GM18508 (cell line): ENCODE measurements at regions not wholly inside any gene's neighbourhood (a gene's known extent, or its start where the extent isn't known, plus 50 kb on each side); places are given as distances from the start of the nearest gene placed in this dataset.
"Not testable (repeated sequence)": the region's sequence is repeated elsewhere in the genome, so short reads cannot be mapped to it uniquely, and the experiment has no call there.

Experiments used
- ATAC-seq: cut with Tn5 transposase; IDR thresholded peaks from one replicate; pipeline ENCODE4 v1.9.1; 2021; ENCODE audit warnings: moderate number of reproducible peaks; ENCODE audit not compliant: insufficient read depth, unreplicated experiment

DNA sequence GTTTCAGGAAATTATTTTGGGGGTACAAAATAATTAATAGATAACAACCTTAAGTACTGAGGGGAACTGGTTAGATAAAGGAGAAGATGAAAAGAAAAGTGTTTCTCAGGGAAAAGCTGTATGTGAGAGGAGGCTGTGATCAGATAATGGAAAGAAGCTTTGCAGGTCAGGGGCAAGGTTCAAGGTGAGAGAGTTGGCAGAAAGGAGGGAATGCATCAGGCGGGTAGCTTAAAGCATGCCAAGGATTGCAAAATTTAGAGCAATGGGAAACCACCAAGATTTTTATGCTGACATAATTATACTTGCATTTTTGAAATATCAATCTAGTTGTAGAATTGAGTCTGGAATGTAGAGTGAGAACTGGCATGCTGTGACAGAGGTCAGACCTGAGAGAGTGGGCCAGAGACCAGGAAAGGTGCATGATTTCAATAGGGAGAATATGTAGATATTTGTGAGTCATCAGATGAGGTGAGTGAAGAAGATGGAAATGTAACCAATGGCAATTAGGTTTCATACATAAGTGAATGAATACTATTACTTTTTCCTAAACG, 508.7 kb downstream of the TRIML1 start:
- ATAC-seq: no peak

DNA sequence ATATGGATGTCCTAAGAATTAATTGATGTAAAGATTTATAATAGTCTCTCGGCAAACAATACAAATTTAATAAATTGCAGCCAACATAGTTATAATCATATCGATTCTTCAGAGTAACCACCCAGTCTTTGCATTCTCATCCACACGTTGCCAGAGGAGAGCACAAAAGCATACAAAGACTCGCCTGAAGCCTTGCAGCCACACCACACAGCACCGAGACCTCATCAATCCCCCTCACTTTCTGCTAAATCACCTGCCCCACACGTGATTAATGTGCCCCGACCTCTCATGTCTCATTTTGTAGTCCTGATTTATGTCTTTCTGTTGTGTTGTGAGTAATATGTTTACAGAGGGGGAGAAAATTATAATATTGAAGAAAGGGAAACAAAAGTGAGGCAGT, 510.4 kb downstream of the TRIML1 start:
- no peak for ATAC-seq

DNA sequence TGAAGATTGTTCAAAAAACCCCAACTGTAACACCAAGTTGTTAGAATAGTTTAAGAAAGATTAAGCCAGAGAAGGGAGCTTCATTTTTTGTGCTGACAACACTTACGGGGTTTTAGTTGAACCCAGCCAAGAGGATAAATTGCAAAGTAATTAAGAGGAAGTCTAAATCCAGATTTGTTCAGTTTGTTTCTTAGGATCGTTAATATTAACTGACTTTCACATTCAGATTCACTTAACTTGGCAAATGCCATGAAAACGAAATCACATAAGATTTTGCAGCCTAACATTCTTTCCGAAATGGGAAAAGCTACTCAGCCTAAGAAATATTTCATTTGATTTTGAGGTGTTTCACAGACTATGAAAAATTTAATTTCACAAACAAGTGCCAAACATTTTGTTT, 511.3 kb downstream of the TRIML1 start:
- no peak for ATAC-seq

DNA sequence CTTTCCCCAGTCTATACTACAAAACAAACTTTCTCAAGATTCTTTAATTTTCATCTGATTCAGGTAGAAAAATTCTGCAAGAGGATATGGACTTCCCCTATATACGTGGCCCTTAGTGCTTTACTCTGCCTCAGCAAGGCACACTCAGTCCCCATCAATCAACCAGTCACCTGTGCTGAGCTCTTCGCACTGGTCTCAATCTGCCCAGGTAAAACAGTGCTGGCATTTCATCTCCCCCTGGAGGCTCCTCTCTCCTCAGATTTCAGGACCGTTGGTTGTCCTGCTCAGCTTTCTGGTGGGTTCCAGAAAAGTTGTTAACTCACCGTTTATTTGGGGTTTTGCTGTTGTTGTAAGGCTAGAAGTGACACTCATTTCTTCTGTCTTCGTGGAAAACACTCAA, 518.1 kb downstream of the TRIML1 start:
- ATAC-seq: no peak

DNA sequence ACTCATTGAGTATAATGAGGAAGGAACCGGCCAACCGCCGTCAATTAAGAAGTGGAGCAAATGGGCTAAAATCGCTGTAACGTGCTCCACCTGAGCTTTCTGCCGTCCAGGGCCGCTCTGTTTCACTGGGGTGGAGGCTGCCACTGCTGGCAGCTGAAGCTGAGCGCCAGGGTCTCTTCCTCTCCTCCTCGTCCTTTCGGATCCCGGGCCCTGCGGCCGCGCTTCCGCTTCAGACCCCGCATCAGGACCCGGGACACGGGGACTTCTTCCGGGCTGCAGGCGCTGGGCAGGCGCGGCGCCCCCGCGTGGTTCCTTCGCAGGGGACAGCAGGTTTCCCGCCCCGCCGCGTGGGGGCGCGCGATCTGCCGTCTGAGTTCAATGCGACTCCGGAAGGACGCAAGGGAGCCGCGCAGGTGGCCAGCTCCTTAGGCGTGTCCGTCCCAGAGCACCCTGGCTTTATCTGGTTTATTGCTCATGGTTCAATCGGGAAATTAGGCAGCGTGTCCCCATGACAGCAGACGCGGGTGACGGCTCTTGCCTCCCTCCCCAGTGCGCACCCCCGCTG, 519.8 kb downstream of the TRIML1 start:
- no peak for ATAC-seq

DNA sequence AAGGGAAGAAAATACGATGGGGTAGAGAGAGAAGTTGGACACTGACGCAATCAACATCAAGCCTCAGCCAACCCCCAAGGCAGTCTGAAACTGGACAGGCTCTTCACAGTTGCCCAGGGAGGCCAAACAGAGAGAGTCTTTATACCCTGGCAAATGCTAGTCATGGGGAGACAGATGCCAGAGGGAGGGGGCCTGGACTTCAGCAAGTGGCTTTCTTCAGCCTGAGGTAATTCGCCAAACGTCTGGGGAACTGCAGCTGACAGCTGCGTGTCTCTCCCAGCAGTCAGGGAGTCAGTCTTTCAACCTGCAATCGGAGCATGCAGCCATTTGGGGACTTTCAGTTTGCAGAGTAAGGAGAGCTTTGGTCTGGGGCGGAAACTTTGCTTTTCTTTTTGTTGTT, 521.6 kb downstream of the TRIML1 start:
- ATAC-seq: no peak

DNA sequence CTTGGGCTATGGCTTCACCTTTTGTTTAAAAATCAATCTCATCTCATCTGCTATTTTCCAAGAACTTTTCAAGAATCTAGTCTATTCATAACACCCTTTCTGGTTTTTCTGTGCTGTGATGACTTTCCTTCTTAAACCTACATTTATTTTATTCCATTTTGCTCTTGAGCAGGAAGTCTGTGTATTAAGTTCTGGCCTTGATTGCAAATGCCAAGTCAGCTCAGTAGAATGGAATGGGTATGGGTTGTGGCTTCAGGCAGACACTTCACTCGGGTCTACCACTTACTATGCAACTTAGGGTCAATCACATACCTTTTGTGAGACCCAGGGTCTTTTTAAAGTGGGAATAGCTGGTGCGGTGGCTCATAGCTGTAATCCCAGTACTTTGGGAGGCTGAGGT, 522.3 kb downstream of the TRIML1 start:
- ATAC-seq: no peak

DNA sequence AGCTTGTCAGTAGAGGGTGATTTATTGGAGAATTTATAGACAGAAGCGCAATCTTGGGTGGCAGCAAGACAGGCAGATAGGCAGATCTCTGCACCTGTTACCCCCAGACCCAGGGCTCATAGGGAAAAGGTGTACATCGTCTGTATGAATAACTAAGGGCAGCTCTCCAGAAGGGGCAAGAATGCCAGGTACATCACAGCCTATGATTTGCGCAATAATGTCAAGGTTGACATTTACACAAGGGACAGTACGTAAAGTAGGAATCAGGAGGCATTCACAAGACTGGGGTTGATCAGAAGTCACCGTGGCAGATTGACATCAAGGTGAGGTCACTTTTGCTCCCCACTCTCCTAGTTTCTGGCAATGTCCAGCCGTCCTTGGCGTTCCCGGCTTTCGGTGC, 524.1 kb downstream of the TRIML1 start:
- ATAC-seq: no peak

DNA sequence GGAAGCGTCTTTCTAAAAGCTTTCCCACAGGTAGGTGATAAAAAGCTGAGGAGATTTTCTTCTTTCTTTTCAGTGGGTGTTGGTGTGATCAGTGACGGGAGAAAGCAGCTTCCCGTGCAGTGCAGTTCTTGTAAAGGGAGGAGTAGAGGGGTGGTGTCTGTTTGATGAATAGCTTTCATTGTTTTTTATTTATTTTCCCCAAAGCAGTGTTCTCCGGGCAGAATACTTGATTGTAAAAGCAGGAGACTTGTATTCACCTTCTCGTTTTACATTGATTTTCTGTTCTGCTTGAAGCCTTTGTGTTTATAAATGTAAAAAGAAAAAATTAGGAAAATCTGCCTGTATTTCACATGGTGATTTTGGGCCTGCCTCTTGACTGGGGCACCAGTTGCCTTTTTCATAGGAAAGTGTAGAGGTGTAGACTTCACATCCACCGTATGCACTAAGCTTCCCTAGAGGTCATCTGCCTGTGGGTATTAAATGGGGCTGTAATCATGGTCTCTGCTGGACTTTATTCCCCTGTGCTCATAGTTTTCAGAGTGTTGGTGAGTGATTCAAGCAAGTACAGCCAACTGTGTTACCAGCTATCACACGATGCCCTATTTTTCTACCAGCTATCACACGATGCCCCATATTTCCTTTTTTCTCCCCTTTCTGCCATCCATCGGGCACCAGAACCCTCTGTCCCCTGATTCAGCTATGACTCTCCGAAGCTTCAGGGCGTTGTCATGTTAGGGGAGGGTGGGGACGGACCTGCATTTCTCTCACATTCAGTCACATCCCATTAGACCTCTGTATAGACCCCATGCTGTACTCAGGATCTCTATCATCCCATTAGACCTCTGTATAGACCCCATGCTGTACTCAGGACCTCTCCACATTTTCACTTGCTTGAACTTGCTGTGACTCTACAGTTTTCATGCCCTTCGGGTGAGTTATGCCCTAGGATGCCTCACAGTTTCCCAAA, 526.5 kb downstream of the TRIML1 start:
- no peak for ATAC-seq

DNA sequence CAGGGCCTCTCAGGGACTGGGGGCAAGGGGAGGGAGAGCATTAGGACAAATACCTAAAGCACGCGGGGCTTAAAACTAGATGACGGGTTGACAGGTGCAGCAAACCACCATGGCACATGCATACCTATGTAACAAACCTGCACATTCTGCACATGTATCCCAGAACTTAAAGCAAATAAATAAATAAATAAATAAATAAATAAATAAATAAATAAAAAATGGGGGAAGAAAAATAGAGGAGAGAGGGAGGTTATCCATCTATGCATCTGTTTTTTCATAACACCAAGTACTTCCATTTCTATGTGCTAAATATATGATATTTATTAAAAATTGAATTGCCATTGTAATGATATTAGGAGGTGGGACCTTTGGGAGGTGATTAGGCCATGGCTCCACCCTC, 539.5 kb downstream of the TRIML1 start:
- not testable (repeated sequence) for ATAC-seq

DNA sequence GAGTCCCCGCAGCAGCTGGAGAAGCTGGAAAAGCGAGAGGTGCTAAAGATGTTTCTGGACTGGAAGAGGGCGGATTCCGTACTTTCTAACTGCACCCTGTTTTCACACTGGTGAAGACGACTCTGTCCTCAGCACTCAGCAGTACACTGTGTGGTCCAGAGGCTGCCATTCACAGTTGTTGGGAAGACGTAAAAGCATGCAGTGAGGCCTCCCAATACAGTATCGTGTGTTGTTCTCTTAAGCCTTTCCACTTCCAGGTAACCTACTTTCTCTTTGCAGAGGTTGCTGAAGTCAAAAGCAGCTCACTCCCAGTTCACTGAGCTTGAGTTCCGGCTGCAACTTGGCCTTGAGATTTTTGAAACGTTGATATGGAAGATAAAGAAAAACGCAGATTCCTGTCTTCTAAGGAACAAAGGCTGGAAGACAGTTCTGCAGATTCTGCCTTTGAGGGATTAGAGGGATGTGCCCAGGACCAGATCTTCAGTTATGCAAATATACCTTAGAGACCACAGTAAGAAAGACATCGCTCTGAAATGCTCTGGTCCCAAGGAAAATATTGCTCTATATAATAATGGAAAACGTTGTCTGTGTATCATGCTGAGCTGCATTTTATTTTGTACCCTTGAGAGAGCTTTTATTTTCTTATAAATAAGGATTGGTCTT, 540.9 kb downstream of the TRIML1 start:
- no peak for ATAC-seq

DNA sequence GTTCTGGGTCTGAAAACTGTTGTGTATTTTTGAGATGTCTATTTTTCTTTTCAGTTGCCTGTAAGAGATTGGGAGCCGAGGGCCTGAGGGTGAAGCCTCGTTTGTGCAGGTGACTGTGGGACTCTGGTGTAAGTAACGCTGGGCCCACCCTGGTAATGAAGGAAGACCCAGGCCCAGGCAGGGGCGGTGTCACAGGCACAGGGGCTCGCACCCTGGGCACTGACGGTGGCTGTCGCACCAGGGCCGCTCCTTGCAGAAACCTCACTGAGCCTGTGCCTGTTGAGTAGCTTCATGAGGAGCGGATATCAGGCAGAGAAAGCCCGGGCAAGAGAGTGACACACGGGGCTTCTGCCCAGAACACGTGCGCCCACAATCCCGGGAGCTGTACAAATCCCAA, 541.4 kb downstream of the TRIML1 start:
- no peak for ATAC-seq

DNA sequence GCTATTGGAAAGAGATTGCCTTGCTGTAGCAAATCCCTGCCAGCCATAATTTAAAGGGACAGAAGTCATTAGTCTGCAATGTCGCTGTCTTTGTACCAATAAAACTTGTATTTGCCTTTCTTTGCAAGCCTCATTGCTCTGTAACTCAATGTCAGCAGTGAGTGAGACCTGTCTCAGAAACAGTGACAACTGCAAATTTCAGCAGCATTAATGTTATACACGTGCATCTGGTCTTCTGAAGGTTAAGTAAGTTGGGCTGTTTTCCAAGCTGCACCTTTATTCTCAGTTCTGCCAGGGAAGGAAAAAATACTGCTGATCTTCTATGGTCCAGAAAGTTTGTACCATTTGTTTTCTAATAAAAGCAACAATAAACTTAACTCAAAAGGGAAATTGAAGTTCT, 543.1 kb downstream of the TRIML1 start:
- no peak for ATAC-seq

DNA sequence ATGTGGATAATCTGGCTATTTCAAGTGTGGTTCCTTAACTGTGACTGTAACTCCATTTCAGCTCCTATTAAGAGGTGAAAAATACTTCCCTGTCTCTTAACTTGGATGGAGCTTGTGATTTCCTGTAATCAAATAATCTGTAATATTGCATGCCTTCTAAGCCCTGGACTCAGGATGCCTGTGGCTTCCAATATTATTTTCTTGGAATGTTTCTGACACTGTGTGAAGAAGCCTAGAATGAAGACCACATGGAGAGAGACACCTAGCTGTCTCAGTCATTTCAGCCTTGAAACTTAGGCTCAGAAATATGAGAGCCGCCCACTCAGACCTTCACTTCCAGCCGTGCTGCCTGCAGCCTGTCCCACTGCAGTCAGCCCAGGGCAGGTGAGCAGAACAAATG, 544.3 kb downstream of the TRIML1 start:
- ATAC-seq: no peak

DNA sequence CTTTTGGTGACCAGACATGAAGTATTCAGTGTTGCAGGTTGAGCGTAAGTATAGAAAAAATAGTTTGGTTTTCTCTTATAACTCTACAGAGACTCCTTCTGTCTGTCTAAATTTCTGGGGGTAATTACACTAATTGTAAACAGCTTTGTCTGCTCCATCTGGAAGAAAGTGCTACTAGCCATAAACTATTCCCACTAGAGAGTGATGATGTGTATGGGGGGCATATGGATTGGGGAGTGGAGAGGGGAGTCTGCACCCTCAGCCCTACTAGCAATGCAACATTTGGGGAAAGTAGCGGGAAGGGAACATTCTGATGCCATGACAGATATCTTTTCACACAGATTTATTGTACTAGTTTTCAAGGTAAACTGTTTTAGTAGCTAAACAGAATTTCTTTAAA, 549.7 kb downstream of the TRIML1 start:
- ATAC-seq: no peak

DNA sequence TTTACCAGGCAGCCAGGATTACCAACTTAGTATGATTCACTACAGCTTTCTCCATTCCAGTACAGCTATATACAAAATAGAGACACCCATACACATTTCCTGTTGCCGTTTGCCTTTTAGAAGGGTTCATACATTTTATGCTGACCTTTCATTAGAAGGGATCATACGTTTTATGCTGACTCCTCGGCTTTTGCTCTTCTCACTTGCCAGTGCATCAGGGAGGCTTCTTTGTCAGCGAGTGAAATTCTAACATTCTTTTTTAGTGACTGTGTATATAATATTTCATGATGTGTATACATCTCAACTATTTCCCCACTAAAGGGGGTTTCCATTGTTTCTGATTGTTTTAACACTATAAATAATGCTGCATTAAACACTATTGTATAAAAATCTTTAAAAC, 552.6 kb downstream of the TRIML1 start:
- ATAC-seq: no peak

DNA sequence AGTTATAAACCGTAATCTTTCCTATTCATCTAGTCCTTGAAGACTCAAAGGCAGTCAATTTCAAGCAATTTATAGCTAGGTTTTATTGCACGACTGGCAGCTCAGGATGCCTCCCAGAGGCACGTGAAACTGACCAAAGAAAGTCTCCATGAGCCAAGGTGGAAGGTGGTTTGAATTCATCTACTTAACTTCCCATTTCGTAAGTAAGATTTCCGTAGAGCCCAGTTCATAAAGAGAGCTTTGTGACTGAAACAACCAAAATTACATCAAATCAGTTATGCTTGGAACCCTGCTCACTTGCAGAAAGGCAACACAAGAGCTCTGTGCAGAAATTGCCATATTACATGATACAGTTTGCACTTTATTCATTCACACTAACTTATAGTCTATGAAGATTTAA, 556.0 kb downstream of the TRIML1 start:
- no peak for ATAC-seq

DNA sequence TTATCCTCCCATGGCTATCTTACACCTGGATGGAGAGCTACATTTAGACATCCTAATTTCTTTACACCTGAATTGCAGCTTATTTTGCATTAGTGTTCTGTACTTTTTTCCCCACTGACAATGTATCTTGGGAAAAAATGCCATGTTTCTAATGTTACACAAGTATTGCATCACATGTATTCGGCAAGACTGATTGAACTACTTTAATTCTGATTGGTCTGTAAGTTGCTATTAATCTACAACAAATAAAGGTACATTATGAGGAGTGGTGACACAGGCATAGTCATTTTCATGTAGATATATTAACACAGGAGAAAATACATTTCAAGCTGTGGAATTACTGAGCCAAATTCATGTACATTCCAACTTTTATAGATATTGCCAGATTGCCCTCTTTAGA, 558.0 kb downstream of the TRIML1 start:
- no peak for ATAC-seq

DNA sequence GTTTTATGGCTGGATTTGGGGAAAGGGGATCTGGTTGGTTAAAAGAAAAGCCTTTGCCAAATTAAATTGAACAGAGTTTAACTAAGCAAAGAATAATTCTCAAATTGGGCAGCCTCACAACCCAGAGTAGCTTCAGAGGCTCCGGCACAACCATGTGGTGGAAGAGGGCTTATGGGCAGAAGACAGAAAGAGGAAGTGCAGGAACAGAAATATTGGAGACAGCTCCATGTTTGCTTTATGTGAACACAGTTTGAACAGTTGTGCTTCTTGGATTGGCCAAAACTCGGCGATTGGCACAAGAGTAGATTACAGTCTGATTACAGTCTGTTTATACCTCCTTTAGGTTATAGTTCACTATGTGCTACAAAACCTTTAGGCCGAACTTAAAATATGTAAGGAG, 562.7 kb downstream of the TRIML1 start:
- ATAC-seq: no peak

DNA sequence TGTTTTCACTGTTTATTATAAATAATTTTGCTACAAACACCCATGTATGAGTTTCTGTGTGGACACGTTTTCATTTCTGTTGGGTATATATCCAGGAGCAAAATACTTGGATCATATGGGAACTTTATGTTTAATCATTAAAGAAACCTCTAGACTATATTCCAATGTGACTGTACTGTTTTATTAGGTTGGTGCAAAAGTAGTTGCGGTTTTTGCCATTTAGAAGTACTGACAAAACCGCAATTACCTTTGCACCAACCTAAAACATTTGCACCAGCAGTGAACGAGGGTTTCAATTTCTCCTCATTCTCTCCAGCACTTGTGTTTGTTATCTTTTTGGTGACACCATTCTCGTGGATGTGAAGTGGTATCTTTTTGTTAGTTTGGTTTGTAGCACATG, 565.0 kb downstream of the TRIML1 start:
- ATAC-seq: no peak

DNA sequence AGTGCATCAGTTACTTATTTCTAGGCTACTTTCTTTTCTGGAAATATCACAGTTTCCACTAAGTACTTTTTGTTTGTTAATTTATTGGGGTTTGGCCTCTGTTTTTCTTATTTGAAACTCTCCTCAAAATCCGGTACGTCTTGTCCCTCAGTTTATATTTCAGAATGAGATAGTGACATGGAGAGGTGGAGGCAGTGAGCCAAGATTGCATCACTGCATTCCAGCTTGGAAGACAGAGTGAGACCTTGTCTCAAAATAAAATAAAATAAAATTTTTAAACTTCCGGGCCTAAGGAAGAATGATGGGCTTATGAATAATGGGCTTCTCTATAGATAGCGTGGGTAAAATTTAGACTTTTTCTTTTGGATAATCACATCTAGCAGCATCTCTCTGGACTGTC, 567.8 kb downstream of the TRIML1 start:
- ATAC-seq: no peak
